Heart right ventricle (tissue), 16 donors: ENCODE measurements at regions not wholly inside any gene's neighbourhood (a gene's known extent, or its start where the extent isn't known, plus 50 kb on each side); places are given as distances from the start of the nearest gene placed in this dataset.

Experiments used
- ATAC-seq, 8 donors: fragments of 200-7000 bp; cut with Tn5 transposase; one replicate each; pipeline ENCODE4 v1.9.1; 2020; ENCODE audit warnings: mild to moderate bottlenecking in 8 of 8, moderate library complexity in 8 of 8, moderate number of reproducible peaks in 1 of 8
- DNase-seq, 2 donors: peaks; one replicate each; pipeline ENCODE4 v3.0.0-alpha.2; 2020
- H3K27ac ChIP-seq, 10 donors: fragments of 200-600 bp; sonication (generic) in 2 of 10; one replicate each; pipeline versions ENCODE4 v1.5.0 to v1.8.0; 2020 to 2022; ENCODE audit warnings: mild to moderate bottlenecking in 3 of 10
- H3K27me3 ChIP-seq, 7 donors: fragments of 200-600 bp; one replicate each; pipeline ENCODE4 v1.8.0; 2021 to 2022; ENCODE audit warnings: mild to moderate bottlenecking in 2 of 7
- H3K36me3 ChIP-seq, 9 donors: fragments of 200-600 bp; sonication (generic) in 1 of 9; one replicate each; pipeline versions ENCODE4 v1.5.0 to v1.8.0; 2020 to 2022; ENCODE audit warnings: mild to moderate bottlenecking in 2 of 9
- H3K4me1 ChIP-seq, 9 donors: fragments of 200-600 bp; sonication (generic) in 1 of 9; one replicate each; pipeline versions ENCODE4 v1.5.0 to v1.8.0; 2020 to 2022; ENCODE audit warnings: mild to moderate bottlenecking in 4 of 9
- H3K4me3 ChIP-seq, 10 donors: fragments of 200-600 bp; sonication (generic) in 2 of 10; one replicate each; pipeline versions ENCODE4 v1.5.0 to v1.8.0; 2020 to 2022; ENCODE audit warnings: mild to moderate bottlenecking in 7 of 10, moderate library complexity in 2 of 10
- H3K9me3 ChIP-seq, 11 donors: fragments of 200-600 bp in 10 of 11; sonication (generic) in 2 of 11; one replicate each; pipeline versions ENCODE4 v1.5.0 to v1.8.0; 2013 to 2022; ENCODE audit warnings: mild to moderate bottlenecking in 2 of 11, control low read depth in 1 of 11, moderate library complexity in 1 of 11
- CTCF ChIP-seq, 9 donors: fragments of 200-600 bp; sonication (generic) in 2 of 9; IDR thresholded peaks; one replicate each; pipeline versions ENCODE4 v1.5.0 to v1.8.0; 2021 to 2022; ENCODE audit warnings: antibody characterized with exemption in 9 of 9, mild to moderate bottlenecking in 5 of 9, moderate library complexity in 1 of 9
- WGBS, 2 donors: extraction: QIAGEN DNeasy Blood & Tissue Kit; methylation state at CpG; one replicate each; pipeline ENCODE4 v1.1.7; 2013; ENCODE audit warnings: inconsistent platforms in 1 of 2; 5-methylcytosine and 5-hydroxymethylcytosine counted together
- intact Hi-C, 10 donors: fragments of 100-400 bp; cut with DNase I; formaldehyde crosslinking; loops; one replicate each; pipeline versions ENCODE4 v1.11.1 to v1.14.2; 2022
- donor health status: Arrhythmogenic right ventricular cardiomyopathy.
- donor health status: ischemic (EF 13 %, LVEDD 7.1; RV severe dilation, severe dysfunction).
- donor health status: healthy with polysubstance abuse.
- donor health status: DM: no; HTN: yes; CAD: no.
- donor health status: DM: no; HTN: no; CAD: no.
- donor health status: ischemic (EF 25% LVEDD 6.9; RV normal size, moderate dysfunction).
- donor health status: ischemic (EF 25% LVEDD 5.7; RV mildly dilated, moderate dysfunction).
- donor health status: healthy.
- donor health status: DM: yes; HTN: yes; CAD: no.
- donor health status: Ischemic cardiomyopathy.
- donor health status: ischemic (EF 35%, LVEDD 5.7; RV mildly dilated, moderate dysfunction).
- donor health status: nonischemic (EF 11% LVEDD 7.7; RV severe dilation, severe dysfunction).
- donor health status: DM: yes; HTN: yes; CAD: no.
- donor health status: PGD.
- donor health status: ischemic (EF 29% LVEDD 5.4; RV normal size, mild dysfunction).
- donor health status: nonischemic (EF 23%, LVEDD 6.1; RV moderate dilation, normal function).

- no peak for TF ChIP-seq CTCF (IDR thresholded peaks at IDR 0.05)
- intact Hi-C loops, result no loop called here
- H3K27me3 ChIP-seq, result no peaks in the 10 kb centered on the region
- DNase-seq (no peak), ATAC-seq (no peak)
- no peaks in the 10 kb centered on the region for H3K4me1 ChIP-seq
- H3K27ac ChIP-seq, result no peak overlapping the region
- H3K9me3 ChIP-seq, result no peaks in the 10 kb centered on the region
- H3K4me3 ChIP-seq, result no peak overlapping the region
- H3K36me3 ChIP-seq, result no peaks in the 10 kb centered on the region
Measured at GRCh38 chr4:132502096-132502552, 647.0 kb upstream of the PCDH10 start.

GRCh38 chr4:132504438-132504837 lies 644.7 kb upstream of the PCDH10 start:
- no peaks in the 10 kb centered on the region for H3K27me3 ChIP-seq
- no peak for TF ChIP-seq CTCF (IDR thresholded peaks at IDR 0.05)
- no peak overlapping the region for H3K27ac ChIP-seq
- H3K36me3 ChIP-seq, result no peaks in the 10 kb centered on the region
- no peaks in the 10 kb centered on the region for H3K4me1 ChIP-seq
- ATAC-seq (no peak), DNase-seq (no peak)
- H3K9me3 ChIP-seq, result no peaks in the 10 kb centered on the region
- intact Hi-C loops, result no loop called here
- 74 to 82% methylated on average over 2 of the region's 2 CpGs for WGBS, 2 donors
- H3K4me3 ChIP-seq, result no peak overlapping the region

- H3K4me3 ChIP-seq, result no peak overlapping the region
- no peaks in the 10 kb centered on the region for H3K36me3 ChIP-seq
- H3K4me1 ChIP-seq, result no peaks in the 10 kb centered on the region
- intact Hi-C loops, result no loop called here
- no peak overlapping the region for H3K27ac ChIP-seq
- H3K27me3 ChIP-seq, result no peaks in the 10 kb centered on the region
- TF ChIP-seq CTCF (IDR thresholded peaks at IDR 0.05), result no peak
- WGBS, 2 donors, result 91 to 92% methylated on average over 2 of the region's 2 CpGs
- no peaks in the 10 kb centered on the region for H3K9me3 ChIP-seq
- DNase-seq (no peak), ATAC-seq (no peak)
Measured at GRCh38 chr4:132506568-132506967, 642.5 kb upstream of the PCDH10 start.

- no peaks in the 10 kb centered on the region for H3K36me3 ChIP-seq
Measured at GRCh38 chr4:132513491-132513890, 635.6 kb upstream of the PCDH10 start.

More at GRCh38 chr4:132513491-132513890, 635.6 kb upstream of the PCDH10 start:
- no peak overlapping the region for H3K4me3 ChIP-seq
- peaks cover 0 to 10% (median 0%) of the 10 kb centered on the region in 11 donors for H3K9me3 ChIP-seq
- whole genome bisulfite sequencing, 2 donors, result 36 to 47% methylated on average over 2 of the region's 2 CpGs
- ATAC-seq, result no peak
- H3K27me3 ChIP-seq, result no peaks in the 10 kb centered on the region
- no peak overlapping the region for H3K27ac ChIP-seq
- DNase-seq, result no peak
- no peak for TF ChIP-seq CTCF (IDR thresholded peaks at IDR 0.05)
- no peaks in the 10 kb centered on the region for H3K4me1 ChIP-seq
- intact Hi-C loops, result no loop called here
